GM20000 (cell line): ENCODE measurements at regions not wholly inside any gene's neighbourhood (a gene's known extent, or its start where the extent isn't known, plus 50 kb on each side); places are given as distances from the start of the nearest gene placed in this dataset.

Experiments used
- DNase-seq: peaks from one replicate; pipeline ENCODE4 v3.0.0; 2012; ENCODE audit warnings: low spot score
- CTCF ChIP-seq: IDR thresholded peaks from 2 replicates; pipeline ENCODE4 v1.5.1; 2012; ENCODE audit warnings: mild to moderate bottlenecking, control low read depth; ENCODE audit errors: extremely low read depth, missing control alignments

- DNase-seq = no peak
- TF ChIP-seq CTCF = no peak
Observed at GRCh38 chr4:137043184-137043583, 489.1 kb downstream of the PCDH18 start.

GRCh38 chr4:137039370-137039769 is 492.9 kb downstream of the PCDH18 start:
- DNase-seq = no peak
- TF ChIP-seq CTCF = no peak

- TF ChIP-seq CTCF = no peak
- no peak for DNase-seq
Observed at GRCh38 chr4:137032222-137032621, 500.1 kb downstream of the PCDH18 start.

GRCh38 chr4:137029026-137029425 is 503.3 kb downstream of the PCDH18 start:
- DNase-seq = no peak
- no peak for TF ChIP-seq CTCF

GRCh38 chr4:137025484-137026059 is 506.7 kb downstream of the PCDH18 start:
- DNase-seq = no peak
- TF ChIP-seq CTCF = no peak

GRCh38 chr4:137015426-137016409 is 516.6 kb downstream of the PCDH18 start:
- TF ChIP-seq CTCF = no peak
- no peak for DNase-seq

GRCh38 chr4:137000432-137000831 is 531.9 kb downstream of the PCDH18 start:
- no peak for DNase-seq
- no peak for TF ChIP-seq CTCF
